ENCODE measurements at regions not wholly inside any gene's neighbourhood (a gene's known extent, or its start where the extent isn't known, plus 50 kb on each side); places are given as distances from the start of the nearest gene placed in this dataset.

DNA sequence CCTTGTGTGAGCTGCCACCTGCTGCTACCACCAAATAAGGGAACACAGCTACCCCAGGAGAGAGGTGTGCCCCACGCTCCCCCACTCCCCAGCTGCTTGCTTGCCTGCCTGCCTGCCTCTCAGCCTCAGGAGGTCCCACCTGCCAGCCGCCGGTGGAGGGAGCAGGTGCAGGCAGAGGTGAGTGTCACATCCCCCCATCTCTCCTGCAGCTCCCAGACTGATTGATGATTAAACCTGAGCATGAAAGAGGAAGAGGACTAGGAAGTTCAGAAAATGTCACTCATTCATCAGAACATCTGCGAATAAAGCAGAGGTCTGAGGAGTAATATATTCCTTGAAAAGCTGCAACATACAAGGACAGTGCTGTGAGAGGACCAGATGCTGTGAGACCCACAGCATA is 58.6 kb upstream of the HIVEP3 start:
- TF ChIP-seq POLR2AphosphoS5 (IDR thresholded peaks at IDR 0.05; ENCODE audit: low read depth) (no peak), GABPA (IDR thresholded peaks at IDR 0.05; ENCODE audit: low read depth) (no peak)
- TF ChIP-seq, protein P1, sequence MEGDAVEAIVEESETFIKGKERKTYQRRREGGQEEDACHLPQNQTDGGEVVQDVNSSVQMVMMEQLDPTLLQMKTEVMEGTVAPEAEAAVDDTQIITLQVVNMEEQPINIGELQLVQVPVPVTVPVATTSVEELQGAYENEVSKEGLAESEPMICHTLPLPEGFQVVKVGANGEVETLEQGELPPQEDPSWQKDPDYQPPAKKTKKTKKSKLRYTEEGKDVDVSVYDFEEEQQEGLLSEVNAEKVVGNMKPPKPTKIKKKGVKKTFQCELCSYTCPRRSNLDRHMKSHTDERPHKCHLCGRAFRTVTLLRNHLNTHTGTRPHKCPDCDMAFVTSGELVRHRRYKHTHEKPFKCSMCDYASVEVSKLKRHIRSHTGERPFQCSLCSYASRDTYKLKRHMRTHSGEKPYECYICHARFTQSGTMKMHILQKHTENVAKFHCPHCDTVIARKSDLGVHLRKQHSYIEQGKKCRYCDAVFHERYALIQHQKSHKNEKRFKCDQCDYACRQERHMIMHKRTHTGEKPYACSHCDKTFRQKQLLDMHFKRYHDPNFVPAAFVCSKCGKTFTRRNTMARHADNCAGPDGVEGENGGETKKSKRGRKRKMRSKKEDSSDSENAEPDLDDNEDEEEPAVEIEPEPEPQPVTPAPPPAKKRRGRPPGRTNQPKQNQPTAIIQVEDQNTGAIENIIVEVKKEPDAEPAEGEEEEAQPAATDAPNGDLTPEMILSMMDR (IDR thresholded peaks at IDR 0.05; ENCODE audit: insufficient read depth, low read length): no peak
- TF ChIP-seq, protein P2, sequence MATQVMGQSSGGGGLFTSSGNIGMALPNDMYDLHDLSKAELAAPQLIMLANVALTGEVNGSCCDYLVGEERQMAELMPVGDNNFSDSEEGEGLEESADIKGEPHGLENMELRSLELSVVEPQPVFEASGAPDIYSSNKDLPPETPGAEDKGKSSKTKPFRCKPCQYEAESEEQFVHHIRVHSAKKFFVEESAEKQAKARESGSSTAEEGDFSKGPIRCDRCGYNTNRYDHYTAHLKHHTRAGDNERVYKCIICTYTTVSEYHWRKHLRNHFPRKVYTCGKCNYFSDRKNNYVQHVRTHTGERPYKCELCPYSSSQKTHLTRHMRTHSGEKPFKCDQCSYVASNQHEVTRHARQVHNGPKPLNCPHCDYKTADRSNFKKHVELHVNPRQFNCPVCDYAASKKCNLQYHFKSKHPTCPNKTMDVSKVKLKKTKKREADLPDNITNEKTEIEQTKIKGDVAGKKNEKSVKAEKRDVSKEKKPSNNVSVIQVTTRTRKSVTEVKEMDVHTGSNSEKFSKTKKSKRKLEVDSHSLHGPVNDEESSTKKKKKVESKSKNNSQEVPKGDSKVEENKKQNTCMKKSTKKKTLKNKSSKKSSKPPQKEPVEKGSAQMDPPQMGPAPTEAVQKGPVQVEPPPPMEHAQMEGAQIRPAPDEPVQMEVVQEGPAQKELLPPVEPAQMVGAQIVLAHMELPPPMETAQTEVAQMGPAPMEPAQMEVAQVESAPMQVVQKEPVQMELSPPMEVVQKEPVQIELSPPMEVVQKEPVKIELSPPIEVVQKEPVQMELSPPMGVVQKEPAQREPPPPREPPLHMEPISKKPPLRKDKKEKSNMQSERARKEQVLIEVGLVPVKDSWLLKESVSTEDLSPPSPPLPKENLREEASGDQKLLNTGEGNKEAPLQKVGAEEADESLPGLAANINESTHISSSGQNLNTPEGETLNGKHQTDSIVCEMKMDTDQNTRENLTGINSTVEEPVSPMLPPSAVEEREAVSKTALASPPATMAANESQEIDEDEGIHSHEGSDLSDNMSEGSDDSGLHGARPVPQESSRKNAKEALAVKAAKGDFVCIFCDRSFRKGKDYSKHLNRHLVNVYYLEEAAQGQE (IDR thresholded peaks at IDR 0.05; ENCODE audit: insufficient replicate concordance, low read depth): no peak

Measured in HL-60 (cell line).